ENCODE measurements at regions not wholly inside any gene's neighbourhood (a gene's known extent, or its start where the extent isn't known, plus 50 kb on each side); places are given as distances from the start of the nearest gene placed in this dataset.
"Not testable (repeated sequence)": the region's sequence is repeated elsewhere in the genome, so short reads cannot be mapped to it uniquely, and the experiment has no call there.

- intact Hi-C loops (cut with DNase I): no loop called here
- ATAC-seq (no peak), DNase-seq (ENCODE audit: low spot score) (no peak)
These were observed 283.7 kb upstream of the PODXL start for GRCh38 chr7:131839967-131840690.

DNA sequence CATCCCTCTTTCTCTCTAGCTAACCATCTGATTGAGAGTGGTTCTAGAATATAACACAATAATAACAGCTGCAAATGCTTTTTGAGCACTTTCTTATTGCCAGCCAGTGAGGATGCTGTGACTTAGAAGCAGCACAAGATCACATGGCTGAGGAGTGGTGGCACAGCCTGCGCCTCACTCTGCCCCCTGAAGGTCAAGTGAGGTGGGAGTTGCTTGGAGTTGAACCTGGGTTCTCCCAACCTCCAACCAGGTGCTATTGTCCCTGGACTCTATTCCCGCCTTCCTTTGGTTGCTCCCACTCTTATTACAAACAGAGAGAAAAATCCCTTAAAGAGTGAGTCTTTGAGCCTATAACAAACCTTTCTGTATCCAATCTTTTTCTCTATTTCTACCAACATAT is 280.3 kb upstream of the PODXL start:
- ATAC-seq (no peak), DNase-seq (ENCODE audit: low spot score) (no peak)
- intact Hi-C loops (cut with DNase I): no loop called here

- ATAC-seq (no peak), DNase-seq (ENCODE audit: low spot score) (no peak)
- intact Hi-C loops (cut with DNase I): no loop called here
These were observed 278.7 kb upstream of the PODXL start for GRCh38 chr7:131835141-131835540.

DNA sequence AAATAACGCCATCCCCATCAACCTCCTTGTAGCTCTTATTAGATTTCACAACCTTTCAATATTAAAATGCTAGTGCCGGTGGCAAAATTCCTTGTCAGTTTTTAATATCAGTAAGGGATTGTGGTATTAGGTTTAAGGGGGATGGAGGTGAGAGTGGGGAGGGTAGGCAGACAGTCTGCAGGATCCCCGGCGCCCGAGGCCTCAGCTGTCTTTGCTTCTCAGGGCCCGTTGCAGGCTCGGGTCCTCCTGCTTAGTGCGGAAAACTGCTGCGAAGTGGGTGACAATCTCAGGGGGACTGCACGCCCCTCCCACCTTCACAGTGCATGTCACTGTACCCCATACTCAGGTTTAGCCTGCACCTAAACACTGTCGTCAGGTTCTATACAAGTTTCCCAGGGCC is 274.3 kb upstream of the PODXL start:
- intact Hi-C loops (cut with DNase I): no loop called here
- DNase-seq (ENCODE audit: low spot score): no peak
- no peak for ATAC-seq

GRCh38 chr7:131829947-131830558 is 273.6 kb upstream of the PODXL start:
- DNase-seq (ENCODE audit: low spot score) (no peak), ATAC-seq (no peak)
- intact Hi-C loops (cut with DNase I): no loop called here

DNA sequence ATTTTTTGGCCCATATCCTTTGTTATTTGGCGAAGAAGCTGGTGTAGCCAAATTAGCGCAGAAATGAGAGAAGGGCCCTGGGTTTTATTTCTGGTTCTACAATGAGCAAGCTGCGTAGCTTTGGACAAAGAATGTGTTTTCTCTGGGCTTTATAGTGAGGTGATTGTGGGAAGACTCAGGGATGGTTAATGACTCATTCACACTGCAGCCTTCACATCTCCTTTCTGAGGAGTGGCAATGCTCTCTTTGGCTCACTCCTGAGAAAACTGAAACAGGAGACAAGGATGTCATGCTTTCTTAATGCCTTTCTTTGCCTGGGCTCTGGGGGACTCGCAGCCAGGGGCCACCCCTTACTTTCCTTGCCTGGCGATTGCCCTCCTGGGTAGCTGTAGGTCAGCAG is 271.0 kb upstream of the PODXL start:
- intact Hi-C loops (cut with DNase I): no loop called here
- DNase-seq (ENCODE audit: low spot score): no peak
- no peak for ATAC-seq

DNA sequence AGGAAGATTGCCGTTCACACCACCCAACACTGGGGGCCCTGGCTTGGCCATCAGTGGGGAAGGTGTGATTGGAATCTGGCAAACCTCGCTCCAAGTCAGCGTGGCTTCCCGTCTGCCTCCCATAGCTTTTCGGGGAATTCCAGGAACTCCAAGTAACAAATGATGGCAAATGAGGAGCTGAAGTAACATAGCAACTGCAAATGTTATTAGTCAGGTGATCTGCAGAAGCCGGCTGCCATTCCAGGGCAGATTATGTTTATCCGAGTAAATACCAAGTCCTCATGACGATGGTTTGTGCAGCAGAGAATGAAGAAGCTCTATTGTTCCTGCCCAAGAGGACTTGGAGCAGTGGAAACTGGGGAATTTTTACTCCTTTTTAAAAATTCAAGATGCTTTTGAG is 270.5 kb upstream of the PODXL start:
- intact Hi-C loops (cut with DNase I): no loop called here
- DNase-seq (ENCODE audit: low spot score) (no peak), ATAC-seq (no peak)

DNA sequence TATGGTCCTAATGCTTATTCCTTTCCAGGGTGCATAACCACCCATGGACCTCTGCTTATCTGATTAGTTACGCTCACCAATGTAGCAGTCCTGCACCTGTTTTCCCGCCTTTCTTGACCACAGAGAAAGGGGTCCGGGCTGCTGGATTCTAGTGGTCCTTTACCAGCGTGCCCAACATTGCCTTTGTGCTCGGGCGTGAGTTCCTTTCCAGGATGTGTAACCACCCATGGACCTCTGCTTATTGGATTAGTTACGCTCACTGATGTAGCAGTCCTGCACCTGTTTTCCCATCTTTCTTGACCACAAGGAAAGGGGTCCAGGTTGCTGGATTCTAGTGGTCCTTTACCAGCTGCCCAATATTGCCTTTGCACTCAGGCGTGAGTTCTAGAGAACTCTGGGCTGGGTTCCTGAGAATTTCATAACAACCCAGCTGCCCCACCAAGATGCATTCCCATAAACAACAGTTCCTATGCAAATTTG is 267.6 kb upstream of the PODXL start:
- ATAC-seq; DNase-seq (ENCODE audit: low spot score); intact Hi-C loops (cut with DNase I): not testable (repeated sequence)

GRCh38 chr7:131819891-131820290 is 263.5 kb upstream of the PODXL start:
- DNase-seq (ENCODE audit: low spot score) (no peak), ATAC-seq (no peak)
- intact Hi-C loops (cut with DNase I): no loop called here

- no peak for ATAC-seq
- intact Hi-C loops (cut with DNase I): no loop called here
- DNase-seq (ENCODE audit: low spot score): no peak
These were observed 260.1 kb upstream of the PODXL start for GRCh38 chr7:131816391-131817007.

- DNase-seq (ENCODE audit: low spot score) (no peak), ATAC-seq (no peak)
- intact Hi-C loops (cut with DNase I): no loop called here
These were observed 252.3 kb upstream of the PODXL start for GRCh38 chr7:131808736-131809135.

DNA sequence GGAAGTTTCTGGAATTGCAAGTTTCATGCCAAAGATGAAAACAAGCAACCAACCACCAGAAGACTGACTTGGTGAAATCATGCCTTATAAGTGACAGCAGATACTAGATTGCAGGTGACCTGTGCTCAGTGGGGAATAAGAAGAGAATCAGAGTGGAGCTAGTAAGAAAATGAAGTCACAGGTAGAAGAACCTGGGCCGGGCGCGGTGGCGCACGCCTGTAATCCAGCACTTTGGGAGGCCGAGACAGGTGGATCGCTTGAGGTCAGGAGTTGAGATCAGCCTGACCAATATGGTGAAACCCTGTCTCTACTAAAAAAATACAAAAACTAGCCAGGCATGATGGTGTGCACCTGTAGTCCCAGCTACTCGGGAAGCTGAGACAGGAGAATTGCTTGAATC is 251.7 kb upstream of the PODXL start:
- ATAC-seq; intact Hi-C loops (cut with DNase I); DNase-seq (ENCODE audit: low spot score): not testable (repeated sequence)

DNA sequence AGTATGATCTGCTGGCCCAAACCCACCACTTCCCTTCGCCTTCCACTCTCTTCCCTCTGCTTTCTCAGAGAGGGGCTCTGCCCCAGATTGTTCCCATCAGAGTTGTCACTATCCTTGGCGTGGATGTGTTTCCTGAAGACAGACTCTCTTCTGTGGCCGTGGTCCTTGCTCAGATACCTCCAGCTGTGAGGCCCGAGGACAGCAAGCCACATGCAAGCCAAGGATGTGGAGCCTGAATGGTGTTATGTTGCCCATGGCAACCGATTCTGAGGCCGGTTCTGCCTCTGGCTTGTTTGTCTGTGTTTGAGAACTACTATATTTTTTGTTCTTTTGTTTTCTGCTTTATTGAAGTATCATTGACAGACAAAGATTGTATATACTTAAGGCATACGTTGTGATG is 247.4 kb upstream of the PODXL start:
- intact Hi-C loops (cut with DNase I): no loop called here
- DNase-seq (ENCODE audit: low spot score): no peak
- ATAC-seq: no peak

- ATAC-seq: no peak
- intact Hi-C loops (cut with DNase I): no loop called here
- no peak for DNase-seq (ENCODE audit: low spot score)
These were observed 245.9 kb upstream of the PODXL start for GRCh38 chr7:131802195-131802864.

DNA sequence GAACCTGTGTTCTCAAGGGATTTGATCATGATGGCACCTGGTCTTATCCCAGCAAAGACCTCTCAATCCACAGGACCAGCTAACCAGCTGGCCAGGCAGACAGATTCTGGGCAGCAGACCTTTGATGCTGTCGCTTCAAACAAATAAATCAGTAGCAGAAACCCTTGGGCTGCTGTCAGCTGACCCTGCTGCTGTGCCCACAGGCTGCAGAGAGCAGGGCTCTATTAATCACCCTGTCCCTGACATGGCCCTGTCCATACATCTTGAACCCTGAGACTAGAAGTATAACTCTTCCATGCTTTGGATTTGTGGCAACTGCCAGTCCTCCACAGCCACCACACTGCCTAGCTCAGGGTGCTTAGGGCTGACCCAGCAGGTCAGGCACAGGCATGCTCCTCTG is 244.1 kb upstream of the PODXL start:
- intact Hi-C loops (cut with DNase I): no loop called here
- ATAC-seq (no peak), DNase-seq (ENCODE audit: low spot score) (no peak)

GRCh38 chr7:131800008-131800407 is 243.6 kb upstream of the PODXL start:
- no peak for DNase-seq (ENCODE audit: low spot score)
- ATAC-seq: no peak
- intact Hi-C loops (cut with DNase I): no loop called here

DNA sequence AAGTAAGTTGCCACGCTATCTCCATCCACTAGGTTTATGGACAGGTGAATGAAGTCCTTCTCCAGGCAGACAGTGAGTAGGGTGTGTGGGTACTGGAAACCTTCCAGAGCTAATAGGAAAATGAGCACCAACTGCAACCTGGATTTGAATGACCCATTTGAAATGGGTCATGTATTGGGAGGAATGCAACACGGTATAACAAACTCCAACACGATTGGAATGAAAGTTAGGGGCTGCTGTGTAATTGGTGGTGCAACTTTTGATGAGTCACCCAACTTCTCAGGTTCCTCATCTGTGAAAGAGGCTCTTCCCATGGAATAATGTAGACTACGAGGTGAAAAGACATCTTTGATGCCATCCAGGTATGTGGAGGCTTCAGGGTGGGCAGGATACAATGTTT is 241.4 kb upstream of the PODXL start:
- no peak for ATAC-seq

GRCh38 chr7:131795400-131795799 is 239.0 kb upstream of the PODXL start:
- ATAC-seq: no peak
- intact Hi-C loops (cut with DNase I): no loop called here
- DNase-seq (ENCODE audit: low spot score): no peak

More for the DNA sequence above, 241.4 kb upstream of the PODXL start:
- DNase-seq (ENCODE audit: low spot score): no peak
- intact Hi-C loops (cut with DNase I): no loop called here

GRCh38 chr7:131792311-131792710 is 235.9 kb upstream of the PODXL start:
- ATAC-seq (no peak), DNase-seq (ENCODE audit: low spot score) (no peak)
- intact Hi-C loops (cut with DNase I): no loop called here

DNA sequence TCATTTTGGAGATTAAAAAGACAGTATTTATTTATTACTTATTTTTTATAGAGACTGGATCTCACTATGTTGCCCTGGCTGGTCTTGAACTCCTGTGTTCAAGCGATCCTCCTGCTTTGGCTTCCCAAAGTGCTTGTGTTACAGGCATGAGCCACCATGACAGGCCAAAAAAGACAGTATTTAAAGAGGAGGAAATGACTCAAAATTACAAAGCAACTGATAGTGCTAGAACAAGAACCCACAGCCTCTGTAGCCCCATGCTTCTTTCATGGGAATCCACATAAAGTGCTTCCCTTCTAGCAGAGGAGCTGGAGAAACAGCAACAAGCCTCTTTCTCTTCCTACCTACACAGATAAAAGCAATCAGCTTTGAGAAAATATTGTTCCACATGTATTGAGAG is 230.7 kb upstream of the PODXL start:
- intact Hi-C loops (cut with DNase I): no loop called here
- ATAC-seq: no peak
- no peak for DNase-seq (ENCODE audit: low spot score)

Data from sciatic nerve (tissue), 2 donors.